ENCODE measurements at regions not wholly inside any gene's neighbourhood (a gene's known extent, or its start where the extent isn't known, plus 50 kb on each side); places are given as distances from the start of the nearest gene placed in this dataset.

- peak; percentile 65 for DNase-seq (ENCODE audit: low read depth)
- peak overlapping the region; percentile 90 for H3K4me3 ChIP-seq (ENCODE audit: low read depth, low read length)
These were observed 1319.1 kb downstream of the TMEM121 start for GRCh38 chr14:106845286-106846087.

DNA sequence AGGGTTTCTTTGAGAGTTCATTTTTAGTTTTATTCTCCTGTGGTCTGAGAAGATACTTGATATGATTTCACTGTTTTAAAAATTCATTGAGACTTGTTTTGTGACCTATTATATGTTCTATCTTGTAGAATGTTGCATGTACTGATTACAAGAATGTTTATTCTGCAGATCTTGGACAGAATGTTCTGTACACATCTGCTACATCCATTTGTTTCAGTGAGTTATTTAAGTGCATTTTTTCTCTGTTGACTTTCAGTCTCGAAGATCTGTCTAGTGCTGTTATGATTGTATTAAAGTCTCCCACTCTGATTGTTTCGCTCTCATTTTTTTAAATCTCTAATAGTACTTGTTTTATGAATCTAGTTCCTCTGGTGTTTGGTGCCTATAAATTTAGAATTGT is 1319.8 kb downstream of the TMEM121 start:
- no peak for DNase-seq (ENCODE audit: low read depth)
- H3K4me3 ChIP-seq (ENCODE audit: low read depth, low read length) = peak overlapping the region; percentile 90
- TF ChIP-seq CTCF (IDR thresholded peaks at IDR 0.05; ENCODE audit: insufficient read depth, low read depth, low read length, missing control alignments) = no peak

More at GRCh38 chr14:106845286-106846087, 1319.1 kb downstream of the TMEM121 start:
- TF ChIP-seq CTCF (IDR thresholded peaks at IDR 0.05; ENCODE audit: insufficient read depth, low read depth, low read length, missing control alignments) = no peak

DNA sequence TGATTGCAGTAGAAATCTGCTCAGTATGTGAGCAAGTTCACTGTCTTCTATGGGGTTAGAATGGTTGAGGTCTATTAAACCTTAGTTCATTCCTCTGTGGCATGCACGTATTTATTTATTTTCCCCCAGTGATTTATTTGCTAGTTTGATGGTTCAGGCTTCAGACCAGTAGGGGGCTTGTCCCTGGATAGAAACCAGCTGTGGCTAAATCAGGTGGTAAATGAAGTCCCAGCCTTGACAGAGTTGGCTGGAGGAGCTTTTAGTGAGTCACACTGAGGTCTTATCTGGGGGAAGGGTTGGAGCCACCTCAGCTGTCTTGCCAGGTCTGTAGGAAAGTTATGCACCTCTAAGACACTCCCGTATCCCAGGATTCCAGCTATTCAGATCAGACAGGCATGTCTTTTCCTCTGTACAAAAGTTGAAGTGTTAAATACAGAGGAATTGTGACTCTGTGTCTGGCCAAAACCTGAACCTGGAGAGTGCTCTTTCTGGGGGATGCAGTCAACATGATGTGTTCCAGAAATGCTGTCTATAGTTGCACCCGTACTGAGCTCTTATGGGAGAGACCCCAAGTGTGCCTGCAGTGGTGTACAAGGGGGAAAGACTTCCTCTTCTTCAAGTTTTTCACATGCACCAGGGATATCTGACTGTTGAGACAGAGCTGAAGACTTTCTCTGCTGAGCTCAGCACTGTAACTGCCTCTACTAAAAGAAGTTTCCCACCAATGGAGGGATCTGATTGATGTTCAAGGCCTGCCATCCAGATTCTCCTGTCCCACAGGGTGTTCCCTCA is 1322.1 kb downstream of the TMEM121 start:
- peak; percentile 41 for TF ChIP-seq CTCF (IDR thresholded peaks at IDR 0.05; ENCODE audit: insufficient read depth, low read depth, low read length, missing control alignments)
- DNase-seq (ENCODE audit: low read depth) = peak; percentile 68
- no peak overlapping the region for H3K4me3 ChIP-seq (ENCODE audit: low read depth, low read length)

- TF ChIP-seq CTCF (IDR thresholded peaks at IDR 0.05; ENCODE audit: insufficient read depth, low read depth, low read length, missing control alignments) = no peak
- H3K4me3 ChIP-seq (ENCODE audit: low read depth, low read length) = peak overlapping the region; percentile 45
- DNase-seq (ENCODE audit: low read depth) = peak; percentile 64
These were observed 1324.8 kb downstream of the TMEM121 start for GRCh38 chr14:106850913-106851825.

DNA sequence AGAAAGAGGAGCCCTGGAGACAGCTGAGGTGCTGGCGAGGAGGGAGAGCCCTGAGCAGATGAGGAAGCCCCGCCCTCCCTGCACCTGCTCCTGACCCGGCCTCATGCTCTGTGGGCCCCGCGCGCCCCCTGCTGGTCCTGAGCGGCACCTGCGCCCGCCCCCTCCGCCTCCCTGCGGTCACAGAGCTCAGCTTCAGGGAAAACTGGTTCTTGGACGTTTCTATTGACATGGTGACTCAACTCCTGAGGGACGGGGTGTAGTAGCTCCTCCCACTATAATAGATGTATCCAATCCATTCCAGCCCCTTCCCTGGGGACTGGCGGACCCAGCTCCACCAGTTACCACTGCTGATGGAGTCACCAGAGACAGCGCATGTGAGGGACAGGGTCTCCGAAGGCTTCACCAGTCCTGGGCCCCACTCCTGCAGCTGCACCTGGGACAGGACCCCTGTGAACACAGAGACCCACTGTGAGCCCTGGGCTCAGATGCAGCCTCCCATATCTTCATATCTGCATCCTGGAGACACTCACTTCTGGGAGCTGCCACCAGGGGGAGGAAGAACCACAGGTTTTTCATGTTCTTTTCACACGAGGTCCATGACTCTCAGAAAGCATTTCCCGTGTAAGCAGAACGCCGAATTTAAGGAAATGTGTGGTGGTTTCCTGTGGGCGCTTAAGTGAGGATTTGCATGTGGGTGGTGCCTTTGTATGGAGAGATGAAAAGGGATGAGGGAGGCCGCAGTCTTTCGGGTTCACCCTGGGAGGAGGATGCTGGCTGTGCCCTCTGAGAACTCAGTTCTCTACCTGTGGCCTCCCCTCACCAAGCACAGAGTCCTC is 1346.4 kb downstream of the TMEM121 start:
- DNase-seq (ENCODE audit: low read depth) = peak; percentile 83
- peak; percentile 85 for TF ChIP-seq CTCF (IDR thresholded peaks at IDR 0.05; ENCODE audit: insufficient read depth, low read depth, low read length, missing control alignments)
- H3K4me3 ChIP-seq (ENCODE audit: low read depth, low read length) = peak overlapping the region; percentile 36

DNA sequence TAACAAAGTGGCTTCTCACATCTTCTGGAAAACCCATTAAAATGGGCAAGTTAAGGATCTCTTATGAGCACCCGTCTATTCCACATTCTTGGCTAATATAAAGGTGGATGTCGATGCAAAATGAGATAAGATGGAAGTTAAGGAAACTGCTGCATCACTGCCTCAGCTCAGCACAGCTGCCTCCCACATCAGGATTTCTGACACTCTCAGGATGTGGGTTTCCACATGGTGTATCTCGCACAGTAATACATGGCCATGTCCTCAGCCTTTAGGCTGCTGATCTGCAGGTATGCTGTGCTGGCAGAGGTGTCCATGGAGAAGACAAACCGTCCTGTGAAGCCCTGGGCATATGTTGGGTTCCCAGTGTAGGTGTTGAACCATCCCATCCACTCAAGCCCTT is 1348.0 kb downstream of the TMEM121 start:
- no peak overlapping the region for H3K4me3 ChIP-seq (ENCODE audit: low read depth, low read length)
- peak; percentile 45 for DNase-seq (ENCODE audit: low read depth)
- TF ChIP-seq CTCF (IDR thresholded peaks at IDR 0.05; ENCODE audit: insufficient read depth, low read depth, low read length, missing control alignments) = no peak
